Epithelial cell of prostate (primary cell): ENCODE measurements at regions not wholly inside any gene's neighbourhood (a gene's known extent, or its start where the extent isn't known, plus 50 kb on each side); places are given as distances from the start of the nearest gene placed in this dataset.
"Not testable (repeated sequence)": the region's sequence is repeated elsewhere in the genome, so short reads cannot be mapped to it uniquely, and the experiment has no call there.

Source experiments
- DNase-seq: peaks from one replicate; pipeline ENCODE4 v3.0.0-alpha.2; 2011; ENCODE audit warnings: low read depth, low spot score
- H3K27ac ChIP-seq: fragments of 450-650 bp; 2 replicates; pipeline ENCODE4 v1.5.1; 2017; ENCODE audit warnings: mild to moderate bottlenecking

DNA sequence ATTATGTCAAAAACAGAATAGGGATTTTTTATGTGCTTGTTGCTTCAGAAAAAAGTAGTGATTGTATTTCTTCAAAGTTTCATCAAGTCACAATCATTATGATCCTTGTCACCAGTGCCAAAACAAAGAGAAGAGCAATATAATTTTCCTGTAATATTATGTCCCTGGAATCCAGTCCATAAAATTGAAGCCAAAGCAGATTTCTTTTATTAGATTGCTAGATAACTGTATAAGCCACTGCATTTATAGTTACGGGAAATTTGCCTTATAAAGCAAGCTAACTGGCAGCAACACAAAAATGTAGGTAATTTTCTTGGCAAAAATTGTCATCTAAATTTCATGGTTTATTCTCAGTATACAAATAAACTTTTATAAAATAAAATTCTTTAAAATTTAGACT is 296.1 kb upstream of the ANKRD50 start:
- H3K27ac ChIP-seq = no peak overlapping the region
- no peak for DNase-seq

DNA sequence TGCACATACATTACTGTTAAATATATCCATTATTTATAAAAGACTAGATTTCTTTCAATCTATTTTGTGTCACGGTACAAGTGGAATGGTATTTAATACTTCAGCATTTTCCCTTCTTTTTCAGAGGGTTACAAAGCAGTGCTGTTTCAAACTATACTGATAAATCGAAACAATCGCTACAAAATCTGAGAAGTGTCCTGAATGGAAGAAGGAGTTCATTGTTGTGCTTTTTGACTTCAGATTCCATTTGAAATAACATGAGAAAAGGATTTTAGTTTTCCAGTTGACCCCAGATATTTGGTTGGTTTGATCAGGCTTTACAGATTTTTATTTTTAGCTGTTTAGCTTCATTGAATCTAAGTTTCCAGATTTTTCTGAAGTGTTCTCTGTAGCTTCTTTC is 292.1 kb upstream of the ANKRD50 start:
- DNase-seq = no peak
- H3K27ac ChIP-seq = no peak overlapping the region

DNA sequence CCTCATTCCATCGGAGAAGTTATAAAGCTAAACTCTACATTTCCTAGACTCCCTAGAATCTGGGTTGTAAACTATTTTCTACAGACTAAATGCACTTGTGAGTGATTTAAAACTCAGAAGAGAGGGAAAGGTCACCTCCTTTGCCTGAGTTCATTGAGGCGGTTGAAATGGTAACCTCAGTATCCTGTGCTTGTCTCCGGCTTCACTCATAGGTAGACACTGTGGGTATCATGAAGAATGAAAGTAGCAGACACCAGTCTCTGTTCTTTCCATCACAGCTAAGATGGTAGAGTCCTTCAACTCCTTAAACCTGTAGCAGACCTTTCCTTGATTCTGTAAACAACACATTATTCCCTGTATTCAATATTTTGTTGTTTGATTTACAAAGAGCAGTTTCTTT is 291.3 kb upstream of the ANKRD50 start:
- DNase-seq = no peak
- H3K27ac ChIP-seq = no peak overlapping the region

DNA sequence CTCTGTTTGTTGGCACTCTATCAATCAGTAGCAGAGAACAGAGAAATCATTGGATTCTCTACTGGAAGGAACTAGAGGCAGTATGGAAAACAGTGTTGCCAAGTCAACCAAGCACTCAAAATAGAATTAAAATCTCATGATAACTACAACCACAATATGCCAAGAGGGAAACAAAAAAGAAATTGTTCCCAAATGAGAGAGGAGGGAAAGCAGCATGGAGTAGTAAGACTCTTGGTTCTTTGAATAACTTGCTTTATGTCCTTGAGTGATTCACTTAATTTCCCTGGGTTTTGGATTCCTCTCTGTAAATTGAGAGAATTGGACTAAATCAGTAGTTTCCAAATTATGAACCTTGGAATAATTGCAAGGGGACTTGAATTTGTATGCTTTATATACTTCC is 285.5 kb upstream of the ANKRD50 start:
- DNase-seq = no peak
- H3K27ac ChIP-seq = no peak overlapping the region

DNA sequence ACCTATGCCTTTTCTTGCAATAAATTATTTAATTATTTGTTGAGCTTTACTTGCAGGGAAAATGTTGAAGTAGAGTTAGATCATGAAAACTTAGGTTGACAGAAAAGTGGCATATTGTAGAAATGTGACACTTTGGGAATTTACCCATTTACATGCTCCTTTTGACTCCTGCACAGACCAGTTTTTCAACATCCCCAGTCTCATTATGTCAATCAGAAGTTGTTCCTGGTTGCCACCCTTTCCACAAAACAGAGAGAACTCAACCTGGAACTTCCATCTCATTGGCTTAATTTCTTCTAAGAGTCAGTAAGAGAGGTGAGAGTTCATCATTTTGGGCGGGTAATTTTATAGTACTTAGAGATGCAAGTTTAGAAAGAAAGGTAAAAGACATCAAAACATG is 284.6 kb upstream of the ANKRD50 start:
- no peak for DNase-seq
- H3K27ac ChIP-seq = no peak overlapping the region

DNA sequence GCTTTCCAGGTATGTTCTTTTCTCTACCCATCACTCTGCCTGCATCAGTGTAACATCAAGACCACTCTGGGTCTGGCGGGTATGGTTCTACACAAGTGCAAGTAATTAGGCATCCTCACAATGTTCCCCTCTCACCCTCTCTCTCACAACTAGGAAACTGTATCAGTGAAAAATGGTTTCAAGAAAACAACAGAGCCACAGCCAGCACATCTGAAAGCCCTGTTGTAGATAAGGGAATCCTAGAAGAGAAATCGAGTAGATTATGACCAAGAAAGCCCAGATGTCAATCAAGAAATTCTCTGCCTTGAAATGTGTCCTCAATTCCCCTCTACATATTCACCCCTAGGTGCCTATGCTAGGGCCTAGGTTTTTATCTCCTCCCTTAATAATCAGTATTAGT is 281.3 kb upstream of the ANKRD50 start:
- H3K27ac ChIP-seq = no peak overlapping the region
- no peak for DNase-seq

DNA sequence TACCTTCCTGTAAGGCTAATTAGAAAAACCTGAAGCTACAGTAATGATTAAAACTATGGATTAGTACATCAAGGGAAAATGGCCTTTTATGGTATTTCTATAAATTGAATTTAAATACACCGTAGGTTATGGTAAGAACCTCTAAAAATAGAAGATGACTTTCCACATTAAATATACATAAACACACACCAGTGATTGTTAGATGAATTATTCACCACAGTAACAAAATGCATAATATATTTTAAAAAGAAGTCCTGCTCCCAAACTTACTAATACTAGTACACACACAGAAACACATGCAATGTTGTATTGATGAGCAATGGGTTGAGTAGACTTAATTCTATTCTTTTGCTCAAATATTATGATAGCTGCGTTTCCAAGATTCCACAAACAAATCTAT is 277.9 kb upstream of the ANKRD50 start:
- H3K27ac ChIP-seq = no peak overlapping the region
- no peak for DNase-seq

DNA sequence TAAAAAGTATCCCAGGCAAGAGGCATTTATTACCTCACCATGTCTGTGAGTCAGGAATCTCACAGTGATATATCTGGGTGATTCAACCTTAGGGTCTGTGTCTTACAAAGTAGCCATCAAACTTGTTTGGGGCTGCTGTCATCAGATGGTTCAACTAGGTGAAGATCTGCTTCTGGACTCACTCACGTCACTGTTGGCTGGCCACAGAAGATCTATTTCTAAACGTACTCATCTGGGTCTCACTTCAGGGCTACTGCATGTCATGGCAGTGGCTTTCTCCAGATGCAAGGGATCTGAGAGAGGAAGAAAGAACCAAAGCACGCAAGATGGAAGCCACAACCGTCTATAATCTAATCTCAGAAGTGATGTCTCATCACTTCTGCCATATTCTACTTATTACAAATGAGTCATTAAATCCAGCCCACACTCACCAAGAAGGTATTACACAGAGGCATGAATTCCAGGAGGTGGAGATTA is 267.8 kb upstream of the ANKRD50 start:
- DNase-seq = no peak

DNA sequence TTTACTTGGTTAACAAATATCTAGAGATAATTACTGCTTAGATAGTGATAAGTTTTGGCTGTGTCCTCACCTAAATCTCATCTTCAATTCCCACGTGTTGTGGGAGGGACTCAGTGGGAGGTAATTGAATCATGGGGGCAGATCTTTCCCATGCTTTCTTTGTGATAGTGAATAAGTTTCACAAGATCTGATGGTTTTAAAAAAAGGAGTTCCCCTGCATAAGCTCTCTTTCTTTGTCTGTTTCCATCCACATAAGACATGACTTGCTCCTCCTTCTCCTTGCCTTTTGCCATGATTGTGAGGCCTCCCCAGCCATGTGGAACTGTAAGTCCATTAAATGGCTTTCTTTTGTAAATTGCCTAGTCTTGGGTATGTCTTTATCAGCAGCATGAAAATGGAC is 266.0 kb upstream of the ANKRD50 start:
- DNase-seq, H3K27ac ChIP-seq: not testable (repeated sequence)

More for the DNA sequence above, 267.8 kb upstream of the ANKRD50 start:
- H3K27ac ChIP-seq = no peak overlapping the region

DNA sequence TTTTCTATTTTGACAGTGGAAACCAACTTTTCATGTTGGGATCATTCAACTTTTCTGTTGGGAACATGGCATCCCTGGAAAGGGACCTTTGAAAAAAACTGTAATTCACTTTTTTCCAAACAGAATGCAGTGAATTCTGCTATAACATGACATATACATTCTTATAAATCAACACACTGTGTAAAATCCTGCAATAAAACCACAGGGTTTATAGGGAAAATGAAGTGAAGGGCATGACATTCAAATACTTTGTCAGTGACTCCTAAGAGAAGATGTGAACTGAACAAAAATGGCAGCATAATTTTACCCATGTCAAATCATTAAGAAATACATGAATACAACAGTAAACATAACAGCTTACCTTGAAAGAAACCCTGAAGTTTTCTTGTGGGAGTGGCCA is 264.5 kb upstream of the ANKRD50 start:
- H3K27ac ChIP-seq = no peak overlapping the region
- no peak for DNase-seq

DNA sequence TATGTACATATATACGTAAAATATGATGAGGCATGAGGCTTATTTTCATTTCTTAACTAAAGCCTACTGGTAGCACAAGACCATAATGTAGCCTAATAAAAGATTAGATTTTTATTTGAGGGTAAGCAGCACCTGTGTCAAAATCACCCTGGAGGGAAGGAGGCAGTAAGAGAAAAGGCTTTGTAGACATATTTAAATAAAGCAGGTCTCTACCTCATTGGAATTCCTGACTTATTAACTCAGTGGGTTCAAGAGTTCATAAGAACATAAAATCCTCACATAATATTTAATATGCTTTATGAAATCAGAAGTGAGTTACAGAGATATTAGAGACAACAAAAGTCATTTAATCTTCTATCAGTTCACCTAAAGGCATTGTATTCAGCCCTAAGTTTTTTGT is 261.6 kb upstream of the ANKRD50 start:
- H3K27ac ChIP-seq = no peak overlapping the region
- DNase-seq = no peak

DNA sequence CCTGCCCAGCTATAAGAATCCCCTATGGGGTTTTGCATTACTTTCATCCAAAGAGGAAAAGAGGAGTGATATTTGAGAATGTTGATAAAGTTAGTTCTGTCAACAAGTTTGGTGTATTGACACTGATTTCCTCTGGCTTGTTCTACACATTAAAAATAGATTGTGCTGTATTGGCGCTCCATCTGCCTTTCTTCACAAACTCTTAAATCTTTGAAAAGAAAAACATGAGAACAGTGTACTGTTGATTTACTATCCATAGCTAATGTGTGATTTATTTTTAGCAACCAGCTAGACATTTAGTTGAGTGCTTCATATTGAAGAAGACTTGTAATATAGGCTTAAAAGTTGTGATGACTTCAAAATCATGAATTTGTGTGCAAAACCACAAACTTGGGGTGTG is 261.2 kb upstream of the ANKRD50 start:
- DNase-seq = no peak

DNA sequence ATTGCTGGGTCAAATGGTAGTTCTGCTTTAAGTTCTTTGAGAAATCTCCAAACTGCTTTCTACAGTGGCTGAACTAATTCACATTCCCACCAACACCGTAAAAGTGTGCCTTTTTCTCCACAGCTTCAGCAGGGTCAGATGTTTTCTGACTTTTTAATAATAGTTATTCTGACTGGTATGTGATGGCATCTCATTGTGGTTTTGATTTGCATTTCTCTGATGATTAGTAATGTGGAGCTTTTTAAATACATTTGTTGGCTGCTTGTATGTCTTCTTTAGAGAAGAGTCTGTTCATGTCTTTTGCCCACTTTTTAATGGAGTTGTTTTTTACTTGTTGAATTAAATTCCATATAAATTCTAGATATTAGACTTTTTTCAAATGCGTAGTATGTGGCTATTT is 257.5 kb upstream of the ANKRD50 start:
- H3K27ac ChIP-seq = no peak overlapping the region
- DNase-seq = no peak

More for the DNA sequence above, 261.2 kb upstream of the ANKRD50 start:
- no peak overlapping the region for H3K27ac ChIP-seq

DNA sequence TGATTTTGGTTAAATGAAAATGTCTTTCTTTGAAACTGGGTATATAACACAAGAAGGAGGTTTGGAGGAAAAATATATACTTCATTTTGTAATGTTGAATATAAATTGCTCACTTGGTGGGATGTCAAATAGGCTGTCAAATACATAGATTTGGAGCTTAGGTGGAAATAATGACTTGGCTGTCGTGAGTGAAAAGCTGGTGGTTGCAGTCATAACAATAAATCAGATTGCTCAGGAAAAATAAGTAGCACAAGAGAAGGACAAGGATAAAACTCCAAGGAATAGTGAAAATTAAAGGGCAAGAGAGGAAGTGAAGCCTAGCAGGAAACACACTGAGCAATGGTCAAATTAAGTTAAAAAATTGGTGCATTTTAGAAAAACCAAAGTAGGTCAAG is 253.0 kb upstream of the ANKRD50 start:
- H3K27ac ChIP-seq = no peak overlapping the region
- no peak for DNase-seq

DNA sequence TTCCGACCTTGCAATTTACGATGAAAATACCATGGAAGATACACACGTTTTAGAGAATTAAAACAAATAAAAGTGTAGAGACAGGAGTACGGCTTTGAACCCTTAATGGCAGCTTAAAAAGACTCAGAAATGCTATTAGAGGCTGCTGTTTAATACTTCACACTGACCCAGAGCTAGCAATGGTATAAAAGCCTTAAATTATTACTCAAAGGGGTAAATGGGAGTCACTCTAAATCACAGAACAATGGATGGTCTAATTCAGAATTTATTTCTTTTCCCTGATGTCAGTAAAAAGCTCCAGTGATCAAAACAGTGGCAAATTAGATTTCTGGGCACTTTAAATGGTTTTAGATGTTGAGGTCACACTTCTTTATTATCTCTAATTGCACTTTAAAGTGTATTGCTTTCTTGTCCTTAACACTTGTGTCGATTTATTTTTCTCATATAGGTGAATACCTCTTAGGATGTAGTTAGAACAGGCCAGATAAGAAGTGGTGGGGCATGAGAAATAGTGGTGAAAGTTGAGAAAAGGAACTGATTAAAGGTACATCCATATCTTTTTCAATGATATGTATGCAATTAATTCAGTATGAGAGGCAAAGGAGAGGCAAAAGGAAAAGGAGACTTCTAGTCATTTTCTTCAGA is 252.4 kb upstream of the ANKRD50 start:
- no peak for DNase-seq
- H3K27ac ChIP-seq = no peak overlapping the region

DNA sequence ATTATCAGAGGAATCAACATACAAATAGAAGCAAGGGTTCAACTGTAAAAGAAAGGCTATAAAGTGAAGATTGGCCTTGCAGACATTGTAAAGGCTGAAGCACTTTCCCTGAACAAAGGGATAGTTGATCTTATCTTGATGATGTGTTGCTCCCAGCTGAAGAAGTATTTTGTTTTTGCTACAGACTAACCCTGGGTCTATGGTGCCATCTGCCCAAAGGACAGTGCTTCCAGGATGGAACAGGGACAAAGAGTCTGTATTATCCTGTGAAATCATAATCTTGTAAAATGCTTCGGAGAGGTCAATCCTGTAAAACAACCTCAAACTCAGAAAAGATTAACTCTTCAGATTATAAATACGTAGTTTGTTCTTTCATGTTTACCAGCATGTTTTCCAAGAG is 251.7 kb upstream of the ANKRD50 start:
- no peak overlapping the region for H3K27ac ChIP-seq
- no peak for DNase-seq

DNA sequence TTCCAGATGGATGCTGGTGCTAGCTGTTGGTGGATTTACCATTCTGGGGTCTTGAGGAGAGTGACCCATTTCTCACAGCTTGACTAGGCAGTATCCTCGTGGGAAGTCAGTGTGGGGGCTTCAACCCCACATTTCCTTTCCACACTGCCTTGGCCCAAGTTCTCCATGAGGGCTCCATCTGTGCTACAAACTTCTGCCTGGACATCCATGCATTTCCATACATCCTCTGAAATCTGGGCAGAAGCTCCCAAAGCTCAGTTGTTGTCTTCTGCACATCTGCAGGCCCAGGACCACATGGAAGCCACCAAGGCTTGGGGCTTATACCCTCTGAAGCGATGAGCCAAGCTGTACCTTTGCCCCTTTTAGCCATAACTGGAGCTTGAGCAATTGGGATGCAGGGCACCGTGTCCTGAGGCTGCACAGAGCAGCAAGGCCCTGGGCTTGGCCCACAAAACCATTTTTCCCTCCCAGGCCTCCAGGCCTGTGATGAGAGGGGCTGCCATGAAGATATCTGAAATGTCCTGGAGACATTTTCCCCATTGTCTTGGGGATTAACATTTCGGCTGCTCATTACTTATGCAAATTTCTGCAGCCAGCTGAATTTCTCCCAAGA is 248.7 kb upstream of the ANKRD50 start:
- H3K27ac ChIP-seq = no peak overlapping the region
- no peak for DNase-seq

DNA sequence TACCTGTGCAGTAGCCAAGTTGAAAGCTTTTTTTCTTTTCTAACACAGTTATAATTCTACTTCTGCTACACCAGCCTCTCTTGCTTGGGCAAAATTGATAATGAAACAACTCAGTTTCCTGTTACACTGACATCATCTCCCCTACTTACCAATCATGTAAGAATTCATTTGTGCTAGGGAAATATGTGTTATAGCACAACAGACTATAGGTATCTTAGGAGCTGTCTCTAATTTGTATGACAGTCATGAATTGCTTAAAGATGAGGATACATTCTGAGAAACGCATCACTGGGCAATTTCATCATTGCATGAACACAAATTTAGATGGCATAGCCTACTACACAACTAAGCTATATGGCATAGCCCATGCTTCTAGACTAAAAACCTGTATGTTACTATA is 246.3 kb upstream of the ANKRD50 start:
- DNase-seq = no peak
- H3K27ac ChIP-seq = no peak overlapping the region

DNA sequence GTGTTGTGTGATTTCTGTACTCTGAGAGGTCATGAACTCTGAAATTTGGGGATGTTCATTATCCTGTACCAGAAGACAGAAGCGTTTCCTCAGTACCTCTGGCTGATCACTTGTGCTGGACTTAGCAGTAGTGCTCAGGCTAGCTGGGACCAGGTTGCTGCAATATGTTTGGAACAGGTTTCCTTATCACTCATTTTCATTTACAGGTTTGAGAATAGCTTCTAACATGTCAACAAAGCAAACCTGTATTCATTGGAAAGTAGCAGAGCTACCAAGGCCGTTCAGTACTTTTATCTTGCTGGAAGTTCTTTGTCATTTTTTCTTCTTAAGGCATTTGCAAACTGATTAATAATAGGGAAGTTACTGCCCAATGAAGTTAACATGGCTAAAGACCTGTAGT is 242.9 kb upstream of the ANKRD50 start:
- no peak for DNase-seq
- H3K27ac ChIP-seq = no peak overlapping the region

DNA sequence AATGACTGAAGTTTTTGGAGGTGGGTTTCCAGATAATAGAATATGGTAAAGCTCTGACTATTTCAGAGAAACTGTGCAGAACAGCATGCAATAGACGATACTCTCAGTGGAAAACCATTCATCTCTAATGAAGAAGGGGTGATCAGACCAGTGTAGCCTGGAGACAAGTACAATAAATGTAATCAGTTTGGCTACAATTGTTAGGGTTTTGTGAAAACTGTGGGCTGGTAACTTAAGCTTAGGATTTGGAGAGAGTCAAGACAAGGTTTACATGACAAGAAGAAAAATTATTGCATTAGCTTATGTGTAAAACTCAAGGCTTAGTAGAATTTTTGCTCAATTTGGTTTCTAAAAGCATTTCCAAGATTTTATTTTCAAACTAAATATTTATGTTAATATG is 241.5 kb upstream of the ANKRD50 start:
- no peak overlapping the region for H3K27ac ChIP-seq
- DNase-seq = no peak

DNA sequence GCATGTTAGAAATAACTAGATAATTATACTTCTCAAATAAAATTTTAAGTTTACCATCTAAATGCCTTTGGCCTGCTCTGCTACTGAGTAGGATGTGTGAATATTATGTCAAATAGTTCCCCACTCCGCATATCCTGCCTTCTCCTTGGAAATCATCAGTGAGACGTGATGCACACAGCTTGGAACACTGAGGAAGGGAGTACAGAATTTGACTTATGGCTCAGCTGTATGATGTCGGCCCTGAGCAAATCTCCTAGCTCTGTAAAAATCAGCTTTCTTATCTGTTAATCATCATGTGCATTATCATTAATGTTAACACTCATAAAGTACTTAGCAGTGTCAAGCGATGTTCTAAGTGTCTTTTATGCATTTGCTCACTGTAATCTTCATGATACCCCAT is 241.0 kb upstream of the ANKRD50 start:
- H3K27ac ChIP-seq = peak overlapping the region; percentile 0
- DNase-seq = no peak

DNA sequence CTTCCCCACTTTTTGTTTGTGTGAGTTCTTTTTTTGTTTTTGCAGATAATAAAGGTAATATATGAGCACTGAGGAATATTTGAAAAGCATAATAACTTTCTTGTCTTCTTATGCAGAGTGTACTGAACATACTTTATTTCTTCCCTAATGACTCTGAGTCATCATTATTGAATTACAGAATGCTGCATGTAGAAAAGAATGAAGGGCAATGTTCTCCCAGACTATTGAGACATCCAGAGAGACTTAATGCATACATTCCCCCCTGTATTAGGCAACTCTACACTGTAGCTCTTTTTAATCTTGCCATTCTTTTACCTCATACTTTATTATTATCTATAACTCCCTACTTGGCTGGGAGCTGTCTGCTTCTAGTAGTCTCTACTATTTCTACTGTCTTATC is 240.5 kb upstream of the ANKRD50 start:
- DNase-seq = no peak
- peak overlapping the region; percentile 0 for H3K27ac ChIP-seq
